IMR-90 (cell line): ENCODE measurements at regions not wholly inside any gene's neighbourhood (a gene's known extent, or its start where the extent isn't known, plus 50 kb on each side); places are given as distances from the start of the nearest gene placed in this dataset.

Source experiments
- BHLHE40 ChIP-seq: fragments of 150-350 bp; IDR thresholded peaks from 2 replicates; pipeline ENCODE4 v1.6.1; 2016; ENCODE audit warnings: mild to moderate bottlenecking, low read depth, low read length
- CEBPB ChIP-seq: IDR thresholded peaks from 2 replicates; pipeline ENCODE4 v1.6.1; 2012; ENCODE audit warnings: low read depth, low read length, improper control_type of control experiment
- ELK1 ChIP-seq: fragments of 150-350 bp; IDR thresholded peaks from 2 replicates; pipeline ENCODE4 v1.6.1; 2016; ENCODE audit warnings: low read depth, mild to moderate bottlenecking, low read length, moderate library complexity, borderline replicate concordance
- MXI1 ChIP-seq: IDR thresholded peaks from 2 replicates; pipeline ENCODE4 v1.6.1; 2012; ENCODE audit warnings: low read depth, mild to moderate bottlenecking, low read length, moderate library complexity, borderline replicate concordance
- POLR2A ChIP-seq: IDR thresholded peaks from 2 replicates; pipeline ENCODE4 v1.6.1; 2012; ENCODE audit warnings: mild to moderate bottlenecking, low read depth, low read length
- RAD21 ChIP-seq: IDR thresholded peaks from 2 replicates; pipeline ENCODE4 v1.6.1; 2012; ENCODE audit warnings: low read length, improper control_type of control experiment
- RCOR1 ChIP-seq: IDR thresholded peaks from 2 replicates; pipeline ENCODE4 v1.6.1; 2012; ENCODE audit warnings: mild to moderate bottlenecking, low read length, improper control_type of control experiment; ENCODE audit not compliant: insufficient replicate concordance
- RFX5 ChIP-seq: IDR thresholded peaks from 2 replicates; pipeline ENCODE4 v1.8.0; 2012; ENCODE audit warnings: low read depth, mild to moderate bottlenecking, low read length, moderate library complexity
- SMC3 ChIP-seq: fragments of 150-350 bp; IDR thresholded peaks from 2 replicates; pipeline ENCODE4 v1.6.1; 2016; ENCODE audit warnings: low read depth, mild to moderate bottlenecking, antibody characterized with exemption, low read length, moderate library complexity
- USF2 ChIP-seq: fragments of 150-350 bp; IDR thresholded peaks from 2 replicates; pipeline ENCODE4 v1.6.1; 2017; ENCODE audit warnings: mild to moderate bottlenecking, antibody characterized with exemption, low read length, low read depth
- TF ChIP-seq, protein P1 (sequence below): conservative IDR thresholded peaks from 2 replicates; pipeline ENCODE4 v1.5.1; 2012; ENCODE audit warnings: mild to moderate bottlenecking, low read depth, low read length, improper control_type of control experiment

DNA sequence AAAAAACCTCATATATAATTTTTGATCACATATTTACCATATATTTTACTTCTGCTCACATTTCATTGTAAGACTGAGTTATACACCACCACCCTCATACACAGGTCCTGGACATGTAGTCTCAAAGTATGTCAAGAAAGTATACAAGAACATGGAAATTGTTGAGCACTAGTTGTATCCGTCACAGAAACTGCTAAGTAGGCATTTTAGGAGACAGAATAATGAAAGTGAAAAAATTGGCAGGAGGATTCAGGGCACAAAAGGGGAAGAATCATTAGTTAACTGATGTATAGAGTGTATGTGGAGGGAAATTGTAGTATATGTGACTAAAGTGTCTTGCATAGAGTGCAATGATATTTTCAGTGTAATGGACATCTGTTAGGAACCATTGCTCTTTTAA lies 458.8 kb downstream of the TFAP2B start:
- TF ChIP-seq, protein P1, sequence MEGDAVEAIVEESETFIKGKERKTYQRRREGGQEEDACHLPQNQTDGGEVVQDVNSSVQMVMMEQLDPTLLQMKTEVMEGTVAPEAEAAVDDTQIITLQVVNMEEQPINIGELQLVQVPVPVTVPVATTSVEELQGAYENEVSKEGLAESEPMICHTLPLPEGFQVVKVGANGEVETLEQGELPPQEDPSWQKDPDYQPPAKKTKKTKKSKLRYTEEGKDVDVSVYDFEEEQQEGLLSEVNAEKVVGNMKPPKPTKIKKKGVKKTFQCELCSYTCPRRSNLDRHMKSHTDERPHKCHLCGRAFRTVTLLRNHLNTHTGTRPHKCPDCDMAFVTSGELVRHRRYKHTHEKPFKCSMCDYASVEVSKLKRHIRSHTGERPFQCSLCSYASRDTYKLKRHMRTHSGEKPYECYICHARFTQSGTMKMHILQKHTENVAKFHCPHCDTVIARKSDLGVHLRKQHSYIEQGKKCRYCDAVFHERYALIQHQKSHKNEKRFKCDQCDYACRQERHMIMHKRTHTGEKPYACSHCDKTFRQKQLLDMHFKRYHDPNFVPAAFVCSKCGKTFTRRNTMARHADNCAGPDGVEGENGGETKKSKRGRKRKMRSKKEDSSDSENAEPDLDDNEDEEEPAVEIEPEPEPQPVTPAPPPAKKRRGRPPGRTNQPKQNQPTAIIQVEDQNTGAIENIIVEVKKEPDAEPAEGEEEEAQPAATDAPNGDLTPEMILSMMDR, result no peak
- TF ChIP-seq POLR2A, result no peak
- TF ChIP-seq RFX5, result no peak
- TF ChIP-seq MXI1, result no peak
- no peak for TF ChIP-seq BHLHE40
- no peak for TF ChIP-seq SMC3
- no peak for TF ChIP-seq USF2
- TF ChIP-seq RCOR1, result no peak
- no peak for TF ChIP-seq RAD21
- no peak for TF ChIP-seq CEBPB
- no peak for TF ChIP-seq ELK1
